Esophagus muscularis mucosa (tissue), 4 donors: ENCODE measurements at regions not wholly inside any gene's neighbourhood (a gene's known extent, or its start where the extent isn't known, plus 50 kb on each side); places are given as distances from the start of the nearest gene placed in this dataset.

Experiments
- CTCF ChIP-seq, 3 experiments: fragments of 200-600 bp in 2 of 3; fragments of 450-650 bp in 1 of 3; sonication (generic) in 2 of 3; IDR thresholded peaks; one replicate each; pipeline ENCODE4 v1.5.1; 2017 to 2019; ENCODE audit warnings: antibody characterized with exemption in 3 of 3, mild to moderate bottlenecking in 2 of 3, moderate library complexity in 1 of 3
- EP300 ChIP-seq: sonication (generic); formaldehyde crosslinking; IDR thresholded peaks from one replicate; pipeline ENCODE4 v1.6.1; 2017; ENCODE audit warnings: antibody characterized with exemption
- POLR2A ChIP-seq: fragments of 450-650 bp; IDR thresholded peaks from one replicate; pipeline ENCODE4 v1.6.1; 2017; ENCODE audit warnings: antibody characterized with exemption, moderate library complexity, mild to moderate bottlenecking, low read depth

DNA sequence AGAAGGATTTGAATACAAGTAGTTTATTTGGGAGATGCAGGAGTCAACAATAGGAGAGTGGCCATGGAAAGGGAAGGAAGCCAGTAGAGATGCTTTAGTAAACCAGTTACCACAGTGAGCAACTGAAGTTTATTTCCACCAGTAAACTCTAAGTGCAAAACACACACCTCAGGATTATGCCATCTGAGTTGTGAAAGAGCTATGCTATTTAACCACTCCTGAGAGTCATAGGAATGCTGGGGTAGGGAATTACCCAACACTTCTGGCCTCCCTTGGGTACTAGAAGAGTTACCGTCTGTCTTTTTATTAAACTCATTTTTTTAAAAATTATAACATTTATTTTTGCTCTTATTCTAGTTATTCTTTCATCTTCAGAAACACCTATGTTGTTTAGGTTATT, 834.6 kb upstream of the AMOT start:
- TF ChIP-seq POLR2A (no peak), CTCF (IDR thresholded peaks at IDR 0.05) (no peak), EP300 (no peak)
